GM23248 (cell line): ENCODE measurements at regions not wholly inside any gene's neighbourhood (a gene's known extent, or its start where the extent isn't known, plus 50 kb on each side); places are given as distances from the start of the nearest gene placed in this dataset.

ENCODE experiments used
- DNase-seq: peaks from one replicate; pipeline ENCODE4 v3.0.0-alpha.2; 2015
- H2AFZ ChIP-seq: fragments of 200-600 bp; sonication (generic); 2 replicates; pipeline ENCODE4 v1.6.1; 2016; ENCODE audit warnings: antibody characterized with exemption
- H3F3A ChIP-seq: fragments of 200-600 bp; sonication (generic); 2 replicates; pipeline ENCODE4 v1.6.1; 2016; ENCODE audit warnings: mild to moderate bottlenecking, antibody characterized with exemption, mixed run types; ENCODE audit not compliant: insufficient read depth
- H3K27ac ChIP-seq: fragments of 200-600 bp; sonication (generic); 2 replicates; pipeline ENCODE4 v1.5.1; 2016; ENCODE audit warnings: mild to moderate bottlenecking
- H3K27me3 ChIP-seq: fragments of 200-600 bp; sonication (generic); replicated peaks from 2 replicates; pipeline ENCODE4 v1.6.1; 2016; ENCODE audit warnings: mild to moderate bottlenecking; ENCODE audit not compliant: insufficient read depth
- H3K36me3 ChIP-seq: fragments of 200-600 bp; sonication (generic); 2 replicates; pipeline ENCODE4 v1.6.1; 2016; ENCODE audit warnings: low read depth, mild to moderate bottlenecking
- H3K4me1 ChIP-seq: fragments of 200-600 bp; sonication (generic); 2 replicates; pipeline ENCODE4 v1.6.1; 2016; ENCODE audit warnings: mild to moderate bottlenecking; ENCODE audit not compliant: insufficient read depth
- H3K4me2 ChIP-seq: fragments of 200-600 bp; sonication (generic); one replicate; pipeline ENCODE4 v1.6.1; 2016; ENCODE audit warnings: mild to moderate bottlenecking; ENCODE audit not compliant: unreplicated experiment
- H3K4me3 ChIP-seq: fragments of 200-600 bp; sonication (generic); 2 replicates; pipeline ENCODE4 v1.5.1; 2016; ENCODE audit warnings: mild to moderate bottlenecking
- H3K79me2 ChIP-seq: fragments of 200-600 bp; sonication (generic); 2 replicates; pipeline ENCODE4 v1.6.1; 2016; ENCODE audit warnings: mild to moderate bottlenecking; ENCODE audit not compliant: insufficient read depth
- H3K9ac ChIP-seq: fragments of 200-600 bp; sonication (generic); 2 replicates; pipeline ENCODE4 v1.6.1; 2016; ENCODE audit warnings: mild to moderate bottlenecking
- H3K9me2 ChIP-seq: fragments of 200-600 bp; sonication (generic); 2 replicates; pipeline ENCODE4 v1.6.1; 2016; ENCODE audit warnings: mixed run types, mild to moderate bottlenecking, moderate library complexity; ENCODE audit not compliant: insufficient read depth
- H3K9me3 ChIP-seq: fragments of 200-600 bp; sonication (generic); one replicate; pipeline ENCODE4 v1.6.1; 2017; ENCODE audit warnings: low read depth
- H4K20me1 ChIP-seq: fragments of 200-600 bp; sonication (generic); 2 replicates; pipeline ENCODE4 v1.6.0; 2016; ENCODE audit not compliant: insufficient read depth
- EZH2 ChIP-seq: fragments of 200-600 bp; sonication (generic); IDR thresholded peaks from 2 replicates; pipeline ENCODE4 v1.6.1; 2018; ENCODE audit warnings: antibody characterized with exemption, mild to moderate bottlenecking; ENCODE audit not compliant: insufficient read depth, poor library complexity, severe bottlenecking
- EZH2phosphoT487 ChIP-seq: fragments of 200-600 bp; sonication (generic); IDR thresholded peaks from 2 replicates; pipeline ENCODE4 v1.6.1; 2018; ENCODE audit warnings: antibody characterized with exemption, moderate library complexity, mild to moderate bottlenecking, low read depth; ENCODE audit not compliant: insufficient read depth
- WGBS, 2 experiments: methylation state at CpG; one replicate each; pipeline ENCODE4 v1.1.6; 2015 to 2017; ENCODE audit warnings: low lambda C conversion rate in 2 of 2, low coverage in 1 of 2; ENCODE audit errors: missing lambda C conversion rate in 2 of 2; 5-methylcytosine and 5-hydroxymethylcytosine counted together
- in situ Hi-C: fragments of 300-500 bp; cut with MboI; formaldehyde crosslinking; loops from 2 replicates; pipeline ENCODE4 v1.15.0; 2020

GRCh38 chr5:116764941-116765340, 190.3 kb upstream of the SEMA6A start:
- H3K9me3 ChIP-seq: no peaks in the 10 kb centered on the region
- H3K4me2 ChIP-seq: no peak overlapping the region
- no peaks in the 10 kb centered on the region for H4K20me1 ChIP-seq
- DNase-seq: no peak
- H3K27ac ChIP-seq: no peak overlapping the region
- no peaks in the 10 kb centered on the region for H3K27me3 ChIP-seq
- H2AFZ ChIP-seq: no peak overlapping the region
- no peaks in the 10 kb centered on the region for H3F3A ChIP-seq
- no peak overlapping the region for H3K4me3 ChIP-seq
- H3K79me2 ChIP-seq: no peaks in the 10 kb centered on the region
- H3K9me2 ChIP-seq: no peaks in the 10 kb centered on the region
- no peaks in the 10 kb centered on the region for H3K36me3 ChIP-seq
- H3K4me1 ChIP-seq: no peaks in the 10 kb centered on the region
- in situ Hi-C loops: no loop called here
- WGBS, 2 experiments: 72 to 77% methylated on average over 2 of the region's 2 CpGs
- H3K9ac ChIP-seq: no peak overlapping the region
- no peak for TF ChIP-seq EZH2phosphoT487
- no peak for TF ChIP-seq EZH2

- Histone ChIP-seq H3K9ac (no peak overlapping the region), H3K4me2 (no peak overlapping the region), H3K4me3 (no peak overlapping the region), H3K27ac (no peak overlapping the region), H2AFZ (no peak overlapping the region), H3K79me2 (no peaks in the 10 kb centered on the region), H3F3A (no peaks in the 10 kb centered on the region), H4K20me1 (no peaks in the 10 kb centered on the region), H3K9me2 (no peaks in the 10 kb centered on the region), H3K9me3 (no peaks in the 10 kb centered on the region), H3K4me1 (no peaks in the 10 kb centered on the region), H3K36me3 (no peaks in the 10 kb centered on the region), H3K27me3 (no peaks in the 10 kb centered on the region)
- DNase-seq: no peak
- TF ChIP-seq EZH2phosphoT487 (no peak), EZH2 (no peak)
- in situ Hi-C loops: no loop called here
- 58 to 69% methylated on average over 19 of the region's 19 CpGs for WGBS, 2 experiments
These were observed 189.6 kb upstream of the SEMA6A start for GRCh38 chr5:116763987-116764866.

GRCh38 chr5:116759860-116760640, 185.4 kb upstream of the SEMA6A start:
- Histone ChIP-seq H2AFZ (no peak overlapping the region), H3K9me3 (no peaks in the 10 kb centered on the region), H3K79me2 (no peaks in the 10 kb centered on the region), H3K4me2 (no peak overlapping the region), H4K20me1 (no peaks in the 10 kb centered on the region), H3K9ac (no peak overlapping the region), H3K9me2 (no peaks in the 10 kb centered on the region), H3K4me1 (no peaks in the 10 kb centered on the region), H3K36me3 (no peaks in the 10 kb centered on the region), H3K4me3 (no peak overlapping the region), H3K27ac (no peak overlapping the region), H3K27me3 (no peaks in the 10 kb centered on the region), H3F3A (no peaks in the 10 kb centered on the region)
- no peak for DNase-seq
- in situ Hi-C loops: no loop called here
- TF ChIP-seq EZH2 (no peak), EZH2phosphoT487 (no peak)
- 65 to 67% methylated on average over 10 of the region's 10 CpGs for WGBS, 2 experiments

- Histone ChIP-seq H3K9me2 (no peaks in the 10 kb centered on the region), H3K4me1 (no peaks in the 10 kb centered on the region), H4K20me1 (no peaks in the 10 kb centered on the region), H3K36me3 (no peaks in the 10 kb centered on the region), H3F3A (no peaks in the 10 kb centered on the region), H3K27ac (no peak overlapping the region), H3K9me3 (no peaks in the 10 kb centered on the region), H3K79me2 (no peaks in the 10 kb centered on the region), H3K4me3 (no peak overlapping the region), H3K4me2 (no peak overlapping the region), H3K27me3 (no peaks in the 10 kb centered on the region), H2AFZ (no peak overlapping the region), H3K9ac (no peak overlapping the region)
- no peak for DNase-seq
- TF ChIP-seq EZH2 (no peak), EZH2phosphoT487 (no peak)
- in situ Hi-C loops: no loop called here
- 6 to 14% methylated on average over 1 of the region's 1 CpG for WGBS, 2 experiments
These were observed 182.7 kb upstream of the SEMA6A start for GRCh38 chr5:116757326-116757725.
